ENCODE measurements at regions not wholly inside any gene's neighbourhood (a gene's known extent, or its start where the extent isn't known, plus 50 kb on each side); places are given as distances from the start of the nearest gene placed in this dataset.
A peak's percentile ranks its signal among the peaks of the same experiment; 100 is the strongest.
"Not testable (repeated sequence)": the region's sequence is repeated elsewhere in the genome, so short reads cannot be mapped to it uniquely, and the experiment has no call there.

- intact Hi-C loops (cut with DNase I) = no loop called here
- H3K4me1 ChIP-seq (ENCODE audit: control insufficient read depth in 1 of 2, insufficient read depth in 2 of 2, low read length in 2 of 2) = peaks cover 0 to 4% of the 10 kb centered on the region in 2 donors
- H3K27ac ChIP-seq (ENCODE audit: low read depth in 1 of 2, low read length in 2 of 2) = peak overlapping the region in 1 of 2 donors; percentile 47
- H3K36me3 ChIP-seq (ENCODE audit: control insufficient read depth in 1 of 2, insufficient read depth in 2 of 2, low read length in 1 of 2) = no peaks in the 10 kb centered on the region
- DNase-seq (peak in 1 of 2 donors; percentile 77), ATAC-seq (ENCODE audit: low FRiP score) (peak; percentile 70)
- WGBS, 2 donors = 0 to 7% methylated on average over 3 of the region's 3 CpGs
- H3K9me3 ChIP-seq (ENCODE audit: control insufficient read depth, low read length) = no peaks in the 10 kb centered on the region
- H3K4me3 ChIP-seq (ENCODE audit: low read length in 2 of 2) = no peak overlapping the region
- H3K27me3 ChIP-seq (ENCODE audit: control insufficient read depth in 1 of 2, insufficient read depth in 2 of 2, low read length in 1 of 2) = no peaks in the 10 kb centered on the region
These were observed 80.8 kb downstream of the TMEM130 start for GRCh38 chr7:98788966-98789365.

GRCh38 chr7:98794453-98794852 is 75.4 kb downstream of the TMEM130 start:
- H3K9me3 ChIP-seq (ENCODE audit: control insufficient read depth, low read length); ATAC-seq (ENCODE audit: low FRiP score); H3K4me3 ChIP-seq (ENCODE audit: low read length in 2 of 2); intact Hi-C loops (cut with DNase I); H3K4me1 ChIP-seq (ENCODE audit: control insufficient read depth in 1 of 2, insufficient read depth in 2 of 2, low read length in 2 of 2); H3K27ac ChIP-seq (ENCODE audit: low read depth in 1 of 2, low read length in 2 of 2); H3K27me3 ChIP-seq (ENCODE audit: control insufficient read depth in 1 of 2, insufficient read depth in 2 of 2, low read length in 1 of 2); DNase-seq; H3K36me3 ChIP-seq (ENCODE audit: control insufficient read depth in 1 of 2, insufficient read depth in 2 of 2, low read length in 1 of 2): not testable (repeated sequence)
- WGBS, 2 donors = 92 to 97% methylated on average over 4 of the region's 4 CpGs

GRCh38 chr7:98795741-98796493 is 73.9 kb downstream of the TMEM130 start:
- no peak overlapping the region for H3K4me3 ChIP-seq (ENCODE audit: low read length in 2 of 2)
- intact Hi-C loops (cut with DNase I) = loop anchor here in 1 of 2 donors (5.0 kb wide), 1 partner anchor 34 kb away; no protein-coding TSS in a partner anchor
- 67 to 69% methylated on average over 12 of the region's 12 CpGs for WGBS, 2 donors
- H3K27me3 ChIP-seq (ENCODE audit: control insufficient read depth in 1 of 2, insufficient read depth in 2 of 2, low read length in 1 of 2) = no peaks in the 10 kb centered on the region
- H3K4me1 ChIP-seq (ENCODE audit: control insufficient read depth in 1 of 2, insufficient read depth in 2 of 2, low read length in 2 of 2) = peaks cover 2 to 3% of the 10 kb centered on the region in 2 donors
- ATAC-seq (ENCODE audit: low FRiP score) = no peak
- no peaks in the 10 kb centered on the region for H3K36me3 ChIP-seq (ENCODE audit: control insufficient read depth in 1 of 2, insufficient read depth in 2 of 2, low read length in 1 of 2)
- peak overlapping the region; percentile 34 to 65 for H3K27ac ChIP-seq (ENCODE audit: low read depth in 1 of 2, low read length in 2 of 2)
- H3K9me3 ChIP-seq (ENCODE audit: control insufficient read depth, low read length) = no peaks in the 10 kb centered on the region
- DNase-seq = no peak
